ENCODE measurements at regions not wholly inside any gene's neighbourhood (a gene's known extent, or its start where the extent isn't known, plus 50 kb on each side); places are given as distances from the start of the nearest gene placed in this dataset.

DNA sequence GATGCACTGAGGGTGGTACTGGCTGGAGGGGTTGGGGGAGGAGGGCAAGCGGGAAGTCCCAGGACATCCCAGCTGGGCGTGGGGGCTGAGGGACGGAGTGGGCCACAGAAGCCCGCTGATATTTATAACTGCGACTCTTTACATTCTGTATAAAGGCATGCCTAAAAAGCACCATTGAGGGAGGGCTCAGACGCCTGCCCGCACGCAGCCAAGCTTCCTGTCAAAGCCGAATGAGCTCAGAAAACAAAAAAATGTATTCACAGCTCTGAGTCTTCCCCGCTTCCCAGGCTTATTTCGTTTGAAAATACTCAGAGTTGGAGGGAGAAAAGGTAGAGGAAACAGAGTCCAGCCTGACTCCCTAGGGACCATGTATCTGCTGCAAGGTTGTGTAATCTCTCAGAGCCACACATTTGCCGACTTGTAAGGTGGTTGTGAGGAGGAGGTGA is 170.1 kb upstream of the HAAO start:
- DNase-seq (ENCODE audit: low read depth in 1 of 2, low spot score in 1 of 2), result no peak

DNA sequence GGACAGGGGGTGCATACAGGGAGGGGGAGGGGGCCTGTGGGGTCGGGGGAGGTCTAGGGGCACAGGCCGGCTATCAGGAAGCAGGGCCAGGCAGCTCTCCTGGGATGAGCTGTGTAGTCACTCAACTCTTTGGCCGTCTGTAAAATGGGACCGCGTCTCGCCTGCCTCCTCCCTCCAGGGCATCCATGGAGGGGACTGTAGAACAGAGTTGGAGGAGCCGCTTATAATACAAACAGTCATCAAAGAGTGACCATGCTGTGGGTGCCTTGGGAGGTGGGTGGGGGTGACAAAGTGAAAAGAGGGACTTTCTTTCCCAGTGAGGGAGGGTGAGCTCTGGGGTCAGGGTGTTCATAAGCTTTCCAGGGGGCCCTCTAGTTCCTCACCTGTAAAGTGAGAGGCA is 169.6 kb upstream of the HAAO start:
- DNase-seq (ENCODE audit: low read depth in 1 of 2, low spot score in 1 of 2), result no peak

DNA sequence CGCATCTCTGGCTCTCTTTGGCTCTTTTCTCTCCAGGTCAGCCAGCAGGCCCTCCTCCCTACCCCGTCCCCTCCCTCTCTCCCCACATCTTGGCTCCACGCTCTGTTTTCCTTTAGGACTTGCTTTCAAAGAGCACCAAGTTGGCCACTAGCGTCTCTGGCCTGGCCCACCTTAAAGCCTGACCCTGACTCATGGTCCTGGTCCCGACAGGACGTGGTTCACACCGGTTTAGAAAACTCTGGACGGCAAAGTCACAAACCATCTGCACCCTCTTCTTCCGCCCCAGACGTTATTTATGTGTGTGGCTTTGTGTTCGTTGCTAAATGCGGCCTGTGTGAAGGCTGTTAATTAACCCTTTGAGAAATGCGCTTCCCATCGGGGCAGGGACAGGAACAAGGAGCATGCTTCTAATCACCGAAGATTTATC is 169.0 kb upstream of the HAAO start:
- DNase-seq (ENCODE audit: low read depth in 1 of 2, low spot score in 1 of 2), result no peak

DNA sequence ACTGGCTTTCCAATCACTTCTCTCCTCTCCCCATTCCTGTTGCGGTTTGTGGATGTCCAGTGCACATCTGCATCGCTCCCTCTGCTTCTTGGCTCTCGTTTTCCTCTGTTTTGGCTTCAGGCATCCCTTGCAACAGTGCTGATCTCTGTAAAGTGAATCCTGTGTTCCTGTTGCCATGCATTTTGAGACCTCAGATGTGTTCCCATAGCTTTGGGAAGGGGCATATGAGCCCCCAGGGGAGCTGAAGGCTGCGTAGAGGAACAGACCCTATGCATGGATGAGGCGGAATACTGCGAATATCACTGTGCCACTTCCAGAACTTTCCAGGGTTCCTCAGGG is 168.4 kb upstream of the HAAO start:
- DNase-seq (ENCODE audit: low read depth in 1 of 2, low spot score in 1 of 2), result no peak

DNA sequence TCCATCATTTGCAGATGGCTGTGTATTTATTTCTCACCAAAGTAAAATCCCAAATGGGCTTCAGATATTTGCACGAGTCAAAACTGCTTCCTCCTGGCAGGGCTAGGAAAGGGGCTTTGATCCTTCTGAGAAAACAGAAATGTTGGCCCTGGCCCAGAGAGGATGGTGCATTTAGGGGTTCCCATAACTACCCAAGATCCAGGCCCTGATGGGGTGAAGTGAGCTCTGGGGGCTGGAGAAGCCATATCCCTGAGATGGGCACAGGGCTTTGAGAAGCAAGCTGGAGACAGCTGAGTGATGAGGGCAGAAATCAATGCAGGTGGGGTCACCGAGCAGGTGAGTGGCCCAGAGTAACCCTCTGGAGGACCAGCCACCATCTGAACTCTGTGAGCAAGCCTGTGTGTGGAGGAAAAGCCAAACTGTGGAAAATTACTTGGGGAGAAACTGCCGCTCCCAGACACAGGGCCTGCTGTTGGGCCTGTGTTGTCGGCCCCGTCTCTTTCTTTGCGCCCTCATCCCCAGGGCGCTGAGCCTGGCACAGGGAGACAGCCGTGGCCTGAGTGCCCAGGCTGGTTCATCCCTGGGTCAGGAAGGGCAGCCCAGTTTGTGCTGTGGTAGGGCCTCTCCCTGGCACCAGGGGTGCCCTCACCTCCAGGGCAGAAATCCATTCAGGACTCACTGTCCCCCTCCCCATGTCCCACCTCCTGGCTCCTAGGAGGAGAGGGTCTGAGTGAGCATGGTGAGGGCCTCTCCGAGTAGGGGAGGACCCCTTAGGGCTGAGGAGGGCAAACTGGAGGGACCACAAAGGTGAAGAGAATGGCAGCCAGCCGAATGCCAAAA is 167.8 kb upstream of the HAAO start:
- DNase-seq (ENCODE audit: low read depth in 1 of 2, low spot score in 1 of 2), result no peak

DNA sequence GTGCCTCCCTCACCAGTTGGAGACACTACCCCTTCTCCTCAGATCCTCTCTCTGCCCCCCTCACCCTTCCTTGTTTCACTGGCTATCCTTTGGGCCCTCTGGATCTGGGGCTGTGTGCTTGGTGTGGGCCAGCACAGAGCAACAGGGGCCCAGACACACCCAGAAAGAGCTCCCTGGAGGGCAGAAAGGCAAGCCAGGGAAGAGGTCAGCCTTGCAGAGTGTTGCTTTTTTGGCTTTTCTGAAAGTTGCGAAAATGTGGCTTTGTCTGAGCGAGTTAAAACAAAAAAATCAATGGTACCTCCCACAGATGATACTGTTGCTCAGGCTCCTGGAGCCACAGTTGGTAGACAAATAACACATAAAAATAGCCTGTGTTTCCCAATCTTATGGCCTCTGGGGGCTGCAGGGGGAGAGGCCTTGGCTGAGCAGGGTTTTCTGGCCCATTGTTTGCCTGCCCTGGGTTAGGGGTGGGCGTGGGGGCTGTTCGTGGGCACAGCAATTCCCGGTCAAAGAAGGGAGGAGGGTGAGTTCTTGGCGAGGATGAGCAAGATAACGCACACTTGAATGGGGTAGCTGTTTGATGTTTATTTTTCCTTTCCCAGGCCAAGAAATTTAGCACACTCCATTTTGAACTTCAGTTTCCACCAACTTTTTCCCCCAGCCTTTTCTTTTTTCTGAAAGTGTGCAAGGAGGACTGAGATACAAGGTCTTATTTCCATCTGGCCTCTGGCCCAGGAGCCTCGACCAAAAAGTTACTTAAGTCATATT is 167.0 kb upstream of the HAAO start:
- DNase-seq (ENCODE audit: low read depth in 1 of 2, low spot score in 1 of 2), result no peak

DNA sequence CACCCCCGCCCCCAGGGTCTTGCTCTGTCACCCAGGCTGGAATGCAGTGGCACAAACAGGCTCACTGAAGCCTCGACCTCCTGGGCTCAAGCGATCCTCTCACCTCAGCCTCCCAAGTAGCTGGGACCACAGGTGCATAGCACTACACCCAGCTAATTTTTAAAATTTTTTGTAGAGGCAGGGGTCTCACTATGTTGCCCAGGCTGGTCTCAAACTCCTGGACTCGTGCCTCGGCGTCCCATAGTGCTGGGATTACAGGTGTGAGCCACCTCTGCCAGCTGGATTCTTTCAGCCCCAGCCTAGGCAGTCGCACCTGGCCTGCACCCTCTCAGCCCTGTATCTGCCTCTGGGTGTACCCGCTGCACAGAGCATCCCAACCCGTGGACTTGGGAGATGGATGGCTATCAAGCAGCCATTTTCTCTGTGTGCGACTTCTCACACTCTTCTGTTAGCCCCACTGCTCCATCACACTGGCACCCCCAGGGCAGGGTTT is 166.4 kb upstream of the HAAO start:
- no peak for DNase-seq (ENCODE audit: low read depth in 1 of 2, low spot score in 1 of 2)

DNA sequence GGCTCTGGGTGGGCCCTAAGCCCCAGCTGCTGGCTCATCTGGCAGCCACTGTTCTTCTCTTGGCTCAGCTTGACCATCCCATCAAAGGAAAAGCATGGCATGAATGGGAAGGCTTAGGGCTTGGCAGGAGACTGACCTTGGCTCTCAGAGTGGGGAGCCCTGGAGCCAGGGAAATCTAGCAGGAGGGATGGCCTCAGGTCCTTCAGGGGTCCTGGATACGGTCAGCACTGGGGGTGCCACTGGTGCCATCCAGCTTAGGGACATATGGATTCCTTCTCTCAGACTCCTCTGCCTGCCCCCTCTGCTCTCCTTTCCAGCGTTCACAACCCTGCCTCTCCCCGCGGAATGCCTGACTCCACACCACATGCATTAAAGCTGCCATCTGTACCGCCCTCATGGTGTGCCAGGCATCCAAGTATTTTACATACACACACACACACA is 165.5 kb upstream of the HAAO start:
- no peak for DNase-seq (ENCODE audit: low read depth in 1 of 2, low spot score in 1 of 2)

DNA sequence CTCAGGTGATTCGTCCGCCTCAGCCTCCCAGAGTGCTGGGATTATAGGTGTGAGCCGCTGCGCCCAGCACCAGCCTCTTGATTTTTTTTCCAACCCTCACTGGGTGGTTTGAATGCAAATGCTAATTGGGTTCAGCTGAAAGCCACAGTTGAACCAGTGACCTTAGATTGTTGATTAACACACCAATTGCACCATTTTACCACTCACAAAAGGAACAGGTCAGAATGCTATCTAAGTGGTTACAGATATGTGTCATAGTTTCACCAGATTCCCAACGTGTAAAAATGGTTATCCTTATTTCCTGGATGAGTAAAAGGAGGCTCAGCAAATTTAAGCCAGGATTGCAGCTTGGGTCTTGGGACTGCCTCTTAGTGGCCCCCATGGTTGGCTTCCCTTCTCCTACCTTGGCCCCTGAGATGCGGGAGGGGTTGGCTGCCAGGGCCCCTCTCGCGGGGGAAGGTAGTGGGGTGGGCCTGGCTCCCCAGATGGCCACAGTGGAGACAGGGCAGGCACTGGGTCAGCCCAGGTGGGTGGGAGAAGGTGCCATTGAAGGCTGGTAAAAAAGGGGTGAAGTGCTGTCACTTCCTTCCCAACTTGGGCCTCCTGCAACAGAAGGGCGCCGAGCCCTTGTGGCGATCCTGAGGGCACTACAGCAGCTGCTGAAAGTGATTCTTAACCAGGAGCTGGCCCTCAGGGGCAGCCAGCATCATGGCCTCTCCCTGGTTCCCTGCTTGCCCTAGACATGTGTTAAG is 164.9 kb upstream of the HAAO start:
- no peak for DNase-seq (ENCODE audit: low read depth in 1 of 2, low spot score in 1 of 2)

DNA sequence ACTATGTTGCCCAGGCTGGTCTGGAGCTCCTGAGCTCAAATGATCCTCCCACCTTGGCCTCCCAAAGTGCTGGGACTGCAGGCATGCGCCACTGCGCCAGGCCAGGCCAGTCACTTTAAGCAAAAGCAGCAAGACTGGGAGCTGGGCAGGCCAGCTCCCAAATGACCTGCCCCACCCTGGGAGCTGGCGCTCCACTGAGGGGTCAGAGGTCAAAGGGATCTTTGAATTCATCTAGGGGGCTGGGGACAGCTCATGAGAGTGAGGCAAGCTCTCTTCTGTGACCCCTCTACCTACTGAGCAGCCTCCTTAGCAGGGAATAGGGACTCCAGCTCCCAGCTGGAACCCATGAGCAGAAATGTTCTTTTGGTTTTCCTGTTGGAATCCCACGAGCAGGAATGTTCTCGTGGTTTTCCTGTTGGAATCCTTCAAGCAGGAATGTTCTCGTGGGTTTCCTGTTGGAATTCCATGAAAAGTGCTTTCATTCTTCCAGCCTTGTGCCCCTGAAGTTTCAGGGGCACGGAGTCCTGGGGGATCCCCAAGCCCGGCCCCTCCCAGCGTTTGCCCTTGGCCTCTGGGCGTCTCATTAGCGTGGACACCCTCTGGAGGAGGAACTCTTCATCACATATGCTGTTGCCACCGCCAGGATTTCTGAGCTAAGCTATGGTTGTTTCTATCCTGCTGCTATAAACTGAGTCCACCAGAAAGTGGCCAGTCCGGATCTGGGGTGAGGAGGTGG is 162.0 kb upstream of the HAAO start:
- DNase-seq (ENCODE audit: low read depth in 1 of 2, low spot score in 1 of 2), result no peak

DNA sequence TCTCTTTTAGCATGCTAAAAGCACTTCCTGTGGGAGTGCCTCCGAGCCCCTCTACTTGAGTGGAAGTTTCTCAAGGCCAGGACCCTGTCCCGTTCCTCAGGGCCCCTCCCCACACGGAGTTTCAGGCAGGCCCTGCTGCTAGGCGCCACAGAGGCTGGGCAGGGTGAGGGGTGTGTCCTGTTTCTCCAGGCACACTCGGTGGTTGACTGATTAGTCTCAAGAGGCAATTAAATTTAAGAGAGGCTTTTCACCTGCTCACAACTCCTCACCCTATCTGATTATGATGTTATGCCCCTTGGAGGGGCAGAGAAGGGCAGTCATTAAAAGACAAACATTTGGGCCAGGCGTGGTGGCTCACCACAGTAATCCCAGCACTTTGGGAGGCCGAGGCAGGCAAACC is 160.8 kb upstream of the HAAO start:
- DNase-seq (ENCODE audit: low read depth in 1 of 2, low spot score in 1 of 2), result no peak

DNA sequence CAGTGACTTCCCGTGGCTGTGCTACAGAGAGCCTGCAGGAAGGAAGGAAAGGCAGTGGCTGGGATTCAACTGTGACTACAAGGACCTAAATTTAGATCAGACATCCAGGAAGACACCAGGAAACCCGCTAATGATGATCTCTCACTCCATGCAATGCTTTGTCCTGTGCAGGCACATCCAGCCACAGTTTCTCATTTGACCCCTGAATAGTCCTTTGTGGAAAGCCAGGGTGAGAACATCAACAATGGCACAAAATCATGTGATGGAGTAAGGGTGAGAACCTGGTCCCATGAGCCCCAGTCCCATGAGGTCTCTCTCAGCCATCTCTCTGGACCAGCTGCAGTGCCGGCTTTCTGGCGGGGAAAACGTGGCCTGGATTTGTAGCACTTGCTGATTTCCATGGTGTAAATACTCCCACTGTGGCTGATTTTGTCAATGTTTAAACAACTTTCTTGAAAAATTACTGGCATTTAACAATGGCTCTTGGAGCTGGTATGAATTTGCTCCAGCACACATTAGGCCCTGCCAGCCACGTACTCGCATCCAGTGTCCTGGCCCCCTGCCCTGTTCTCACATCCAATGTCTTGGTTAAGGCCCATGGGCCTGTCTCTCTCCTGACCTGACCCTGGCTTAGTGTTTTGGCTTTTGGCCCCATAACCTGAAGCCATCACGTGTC is 159.0 kb upstream of the HAAO start:
- DNase-seq (ENCODE audit: low read depth in 1 of 2, low spot score in 1 of 2), result no peak

DNA sequence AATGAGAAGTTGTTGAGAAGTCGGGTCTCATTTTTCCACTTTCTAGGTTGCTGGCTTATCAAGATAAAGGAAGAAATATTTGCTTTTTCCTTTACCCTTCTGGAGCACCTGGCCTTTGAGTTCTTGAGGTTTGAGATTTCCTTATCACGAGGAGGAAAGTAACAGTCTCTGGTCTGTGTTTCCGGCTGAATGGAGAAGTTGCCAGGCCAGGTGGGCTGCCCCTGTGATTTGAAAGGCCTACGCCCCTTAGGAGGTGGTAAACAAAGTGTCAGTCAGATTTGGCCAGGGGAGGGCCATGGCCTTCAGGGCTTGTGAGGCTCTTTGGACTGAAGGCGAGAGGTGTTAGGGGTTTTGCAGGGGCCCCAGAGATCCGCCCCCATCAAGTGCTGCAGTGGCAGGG is 156.7 kb upstream of the HAAO start:
- no peak for DNase-seq (ENCODE audit: low read depth in 1 of 2, low spot score in 1 of 2)

DNA sequence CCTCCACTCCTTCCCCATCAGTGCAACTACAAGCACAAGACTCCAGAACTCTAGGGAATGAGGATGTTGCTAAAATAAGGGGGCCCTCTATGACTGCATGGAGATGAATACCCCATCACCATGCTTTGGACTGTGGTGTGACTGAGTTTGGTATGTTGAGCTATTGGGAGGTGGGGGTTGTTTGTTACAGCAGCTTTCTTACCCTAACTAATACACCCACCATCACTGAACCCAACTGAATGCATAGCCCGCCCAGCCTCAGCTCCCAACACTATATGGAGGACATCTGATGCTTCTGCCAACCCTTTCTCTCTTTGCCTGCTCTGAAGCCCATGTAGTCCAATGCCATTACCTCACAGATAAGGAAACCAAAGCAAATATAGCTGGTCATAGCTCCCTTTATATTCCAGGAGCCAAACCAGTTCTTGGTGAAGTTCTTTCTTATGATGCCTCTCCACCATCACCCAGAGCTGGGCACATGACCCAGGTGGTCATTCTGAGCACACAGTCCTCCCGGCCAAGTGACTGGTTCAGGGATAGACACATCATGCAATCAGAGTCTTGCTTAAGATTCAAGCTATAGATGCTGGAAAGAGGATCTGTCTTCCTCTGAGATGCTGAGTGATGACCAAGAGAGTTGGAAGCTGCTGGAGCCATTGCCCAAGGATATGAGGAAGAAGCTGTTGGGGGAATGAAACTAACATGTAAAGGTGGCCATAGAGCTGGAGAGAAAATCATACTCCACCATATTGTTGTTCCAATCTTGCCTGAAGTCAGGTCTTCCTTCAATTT is 155.6 kb upstream of the HAAO start:
- DNase-seq (ENCODE audit: low read depth in 1 of 2, low spot score in 1 of 2), result no peak

DNA sequence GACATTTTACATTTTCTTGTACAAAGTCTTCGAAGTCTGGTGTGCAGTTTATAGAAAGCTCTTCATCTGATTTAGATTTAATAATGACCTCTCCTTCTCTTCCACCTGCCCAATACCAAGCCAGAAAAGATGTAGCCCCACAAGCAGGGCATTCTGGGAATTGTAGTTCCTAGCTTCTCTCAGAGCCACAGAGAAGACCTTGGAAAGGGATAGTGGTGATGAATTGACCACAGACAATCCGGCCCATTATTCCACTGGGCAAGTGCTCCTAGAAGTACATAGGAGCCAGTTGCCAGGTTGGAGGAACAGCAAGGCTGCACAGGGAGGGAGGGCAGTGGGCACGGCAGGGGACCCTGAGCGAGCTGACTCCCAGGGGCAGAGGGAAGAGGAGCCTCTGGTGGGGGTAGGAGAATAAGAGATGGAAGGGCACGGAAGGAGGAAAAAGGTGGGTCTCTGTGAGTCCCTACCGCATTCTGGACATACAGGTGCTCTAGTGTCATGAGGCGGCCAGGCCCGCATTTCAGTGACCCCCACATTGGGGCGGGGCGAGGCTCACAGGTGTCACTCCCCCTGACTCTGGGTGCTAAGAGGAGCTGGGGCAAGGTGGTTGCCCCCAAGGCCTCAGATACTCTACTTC is 152.5 kb upstream of the HAAO start:
- no peak for DNase-seq (ENCODE audit: low read depth in 1 of 2, low spot score in 1 of 2)

DNA sequence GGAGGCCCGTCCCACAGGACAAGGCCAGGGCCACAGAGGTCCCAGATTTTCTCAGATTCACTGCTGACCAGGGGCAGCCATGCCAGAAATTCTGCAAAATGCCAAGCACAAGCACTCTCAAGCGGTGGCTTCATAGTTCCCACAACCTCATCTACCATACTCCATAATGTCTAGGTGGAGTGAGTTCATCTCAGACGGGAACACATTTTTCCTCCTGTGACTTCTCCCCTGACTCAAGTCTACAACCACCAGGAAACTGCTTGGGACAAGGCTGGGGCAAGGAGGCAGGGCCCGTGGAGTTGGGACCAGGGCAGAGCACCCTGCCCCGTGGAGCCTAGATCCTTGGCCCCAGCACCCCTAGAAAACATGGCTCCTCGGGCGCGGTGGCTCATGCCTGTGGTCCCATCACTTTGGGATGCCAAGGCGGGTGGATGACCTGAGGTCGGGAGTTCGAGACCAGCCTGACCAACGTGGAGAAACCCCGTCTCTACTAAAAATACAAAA is 150.7 kb upstream of the HAAO start:
- no peak for DNase-seq (ENCODE audit: low read depth in 1 of 2, low spot score in 1 of 2)

DNA sequence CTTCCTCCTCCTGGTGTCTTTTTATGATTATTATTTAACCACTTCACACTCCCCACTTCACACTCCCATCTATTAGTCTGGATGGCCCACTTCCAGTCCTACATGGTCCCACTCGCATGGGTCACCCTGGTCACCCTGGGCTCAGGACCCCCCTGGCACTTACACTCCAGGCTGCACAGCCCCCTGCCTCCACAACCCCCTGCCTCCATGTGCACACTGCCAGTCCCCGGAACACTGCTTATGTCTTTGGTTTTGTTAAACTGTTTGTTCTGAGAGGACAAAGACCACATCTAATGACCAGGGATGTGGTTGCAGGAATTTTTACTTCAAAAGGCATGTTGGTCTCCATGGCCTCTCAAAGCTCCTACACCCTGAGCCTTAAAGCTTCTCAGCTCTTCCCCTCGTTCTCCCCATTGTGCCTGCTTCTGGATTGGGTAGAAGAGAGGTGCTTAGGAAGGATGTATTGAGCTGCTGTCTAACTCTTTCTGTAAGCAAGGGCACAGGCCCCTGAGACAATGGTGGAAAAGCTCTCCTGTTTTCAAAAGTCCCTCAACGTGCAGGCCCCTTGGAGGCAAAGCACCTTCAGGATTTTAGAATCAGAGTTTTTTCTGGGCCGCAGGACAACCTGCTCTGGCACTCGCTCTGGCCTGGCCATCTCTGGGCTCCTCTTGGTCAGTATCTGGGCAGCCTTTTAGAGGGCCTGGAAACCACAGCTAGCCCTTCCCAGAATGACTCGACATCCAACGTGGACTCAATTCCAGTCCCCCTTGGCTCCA is 150.0 kb upstream of the HAAO start:
- no peak for DNase-seq (ENCODE audit: low read depth in 1 of 2, low spot score in 1 of 2)

DNA sequence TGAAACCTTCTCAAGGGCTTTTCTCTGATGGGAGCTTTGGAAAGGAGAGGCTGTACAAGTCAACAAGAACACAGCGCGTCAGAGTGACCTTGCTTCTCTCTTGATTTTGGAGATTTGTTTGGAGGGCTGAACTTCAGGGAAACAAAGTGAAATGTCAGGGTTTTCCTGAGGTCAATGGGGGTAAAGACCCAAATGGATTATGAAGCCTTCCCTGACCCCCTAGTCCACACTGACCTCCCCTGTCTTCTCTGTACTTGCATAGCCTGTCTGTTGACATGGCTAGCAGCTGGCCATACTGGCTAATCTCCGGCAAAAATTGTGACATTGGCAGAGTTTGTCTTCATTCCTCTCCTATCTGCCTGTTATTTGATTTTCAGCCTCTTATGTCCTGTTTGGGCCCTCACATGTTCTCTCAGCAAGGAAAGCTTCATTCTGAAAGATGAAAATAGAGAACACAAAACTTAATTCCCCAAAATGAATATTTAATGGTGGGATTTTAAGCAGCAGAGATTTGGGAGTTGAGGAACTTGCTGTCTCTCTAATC is 149.3 kb upstream of the HAAO start:
- no peak for DNase-seq (ENCODE audit: low read depth in 1 of 2, low spot score in 1 of 2)
